GM06990 (cell line): ENCODE measurements at regions not wholly inside any gene's neighbourhood (a gene's known extent, or its start where the extent isn't known, plus 50 kb on each side); places are given as distances from the start of the nearest gene placed in this dataset.

Experiments
- DNase-seq: peaks from one replicate; pipeline ENCODE4 v3.0.0-alpha.2; 2011; ENCODE audit not compliant: insufficient read length; ENCODE audit errors: extremely low read depth
- H3K27me3 ChIP-seq: replicated peaks from 2 replicates; pipeline ENCODE4 v1.6.0; 2011; ENCODE audit warnings: low read length; ENCODE audit not compliant: control insufficient read depth, insufficient read depth
- H3K36me3 ChIP-seq: 2 replicates; pipeline ENCODE4 v1.5.1; 2011; ENCODE audit warnings: low read length; ENCODE audit not compliant: control insufficient read depth, insufficient read depth
- H3K4me3 ChIP-seq: replicated peaks from 2 replicates; pipeline ENCODE4 v1.5.1; 2011; ENCODE audit warnings: low read depth, mild to moderate bottlenecking, control low read depth, low read length
- CTCF ChIP-seq: IDR thresholded peaks from 2 replicates; pipeline ENCODE4 v1.5.1; 2011; ENCODE audit warnings: low read length, control low read depth, mild to moderate bottlenecking, inconsistent platforms; ENCODE audit not compliant: insufficient read depth, poor library complexity, severe bottlenecking

DNA sequence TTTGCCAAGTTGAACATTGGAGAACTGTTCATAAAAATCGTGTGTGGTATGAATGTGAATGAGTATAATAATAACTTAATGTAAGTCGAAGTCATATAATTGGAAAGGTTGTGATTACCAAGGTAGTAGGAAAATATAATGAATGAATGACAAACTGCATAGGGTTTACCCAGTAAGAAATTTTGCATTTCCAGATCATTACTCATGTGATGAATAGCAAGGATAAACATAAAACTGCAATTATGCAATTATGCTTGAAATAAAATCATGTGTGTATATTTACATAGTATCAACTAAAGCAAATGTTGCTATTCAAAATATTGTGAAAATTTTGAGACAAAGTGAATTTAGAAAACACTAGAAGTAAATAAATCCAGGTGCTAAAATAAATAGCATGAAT lies 1108.7 kb upstream of the TMEFF2 start:
- no peak for TF ChIP-seq CTCF
- Histone ChIP-seq H3K4me3 (no peak overlapping the region), H3K27me3 (no peaks in the 10 kb centered on the region), H3K36me3 (no peaks in the 10 kb centered on the region)
- no peak for DNase-seq

DNA sequence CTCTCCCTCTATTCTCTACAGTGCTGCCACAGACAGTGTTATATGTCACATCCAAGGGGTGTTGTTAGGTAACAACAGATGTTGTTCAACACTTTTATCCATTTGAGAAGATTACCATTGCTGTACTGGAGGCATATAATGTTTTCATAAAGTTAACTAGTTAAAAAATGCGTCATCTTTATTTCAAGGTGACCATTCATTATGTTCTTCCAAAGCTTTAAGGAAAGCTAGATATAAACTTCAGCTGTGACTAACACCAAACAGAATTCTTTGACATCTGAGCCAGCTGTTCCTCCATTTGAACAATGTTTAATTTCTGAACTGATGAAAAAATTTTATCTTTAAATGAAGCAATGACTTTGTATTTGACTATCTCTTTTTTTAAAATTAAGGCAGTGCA lies 1099.6 kb upstream of the TMEFF2 start:
- H3K4me3 ChIP-seq: no peak overlapping the region

DNA sequence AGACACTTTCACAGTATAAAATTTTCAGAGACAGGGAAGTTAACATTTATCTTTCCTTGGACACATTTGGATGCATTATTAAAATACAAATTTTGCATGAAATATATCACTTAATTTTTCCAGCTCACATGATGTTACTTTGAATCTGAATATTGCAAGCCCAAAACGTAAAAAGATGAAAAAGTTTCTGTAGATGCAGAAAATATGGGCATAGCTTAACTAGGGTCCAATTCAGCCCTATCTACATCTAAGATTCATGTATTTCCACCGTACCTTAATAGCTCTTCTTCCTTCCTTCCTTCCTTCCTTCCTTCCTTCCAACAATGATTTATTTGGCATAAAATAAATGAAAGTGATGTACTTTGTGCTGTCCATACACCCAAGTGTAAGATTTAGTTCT lies 1084.6 kb upstream of the TMEFF2 start:
- H3K36me3 ChIP-seq: no peaks in the 10 kb centered on the region
- TF ChIP-seq CTCF: no peak
- no peak for DNase-seq
- no peaks in the 10 kb centered on the region for H3K27me3 ChIP-seq
- H3K4me3 ChIP-seq: no peak overlapping the region

More for the DNA sequence above, 1099.6 kb upstream of the TMEFF2 start:
- DNase-seq: no peak
- H3K27me3 ChIP-seq: no peaks in the 10 kb centered on the region
- H3K36me3 ChIP-seq: no peaks in the 10 kb centered on the region
- no peak for TF ChIP-seq CTCF

- no peak for DNase-seq
- Histone ChIP-seq H3K4me3 (no peak overlapping the region), H3K36me3 (no peaks in the 10 kb centered on the region), H3K27me3 (no peaks in the 10 kb centered on the region)
- no peak for TF ChIP-seq CTCF
Observed at GRCh38 chr2:193276988-193277387, 1082.3 kb upstream of the TMEFF2 start.

GRCh38 chr2:193276560-193276959 lies 1081.8 kb upstream of the TMEFF2 start:
- no peaks in the 10 kb centered on the region for H3K27me3 ChIP-seq
- H3K4me3 ChIP-seq: no peak overlapping the region
- TF ChIP-seq CTCF: no peak
- H3K36me3 ChIP-seq: no peaks in the 10 kb centered on the region
- peak; percentile 1 for DNase-seq

- Histone ChIP-seq H3K4me3 (no peak overlapping the region), H3K27me3 (no peaks in the 10 kb centered on the region), H3K36me3 (no peaks in the 10 kb centered on the region)
- no peak for TF ChIP-seq CTCF
- no peak for DNase-seq
Observed at GRCh38 chr2:193276069-193276468, 1081.3 kb upstream of the TMEFF2 start.
